GM23338 (cell line): ENCODE measurements at regions not wholly inside any gene's neighbourhood (a gene's known extent, or its start where the extent isn't known, plus 50 kb on each side); places are given as distances from the start of the nearest gene placed in this dataset.

Source experiments
- ATAC-seq: fragments of 200-7000 bp; cut with Tn5 transposase; 3 replicates; pipeline ENCODE4 v1.9.1; 2020
- DNase-seq: peaks from one replicate; pipeline ENCODE4 v3.0.0-alpha.2; 2015; ENCODE audit warnings: low spot score
- H2AFZ ChIP-seq: fragments of 200-600 bp; sonication (generic); 2 replicates; pipeline ENCODE4 v1.8.0; 2016; ENCODE audit warnings: antibody characterized with exemption, mild to moderate bottlenecking, moderate library complexity
- H3F3A ChIP-seq: fragments of 200-600 bp; sonication (generic); replicated peaks from 2 replicates; pipeline ENCODE4 v1.8.0; 2017; ENCODE audit warnings: antibody characterized with exemption, mixed run types, low read depth
- H3K27ac ChIP-seq: fragments of 200-600 bp; sonication (generic); 2 replicates; pipeline ENCODE4 v1.6.1; 2016; ENCODE audit warnings: low read depth
- H3K27me3 ChIP-seq: fragments of 200-600 bp; sonication (generic); 2 replicates; pipeline ENCODE4 v1.8.0; 2016; ENCODE audit warnings: mild to moderate bottlenecking, mixed run types, moderate library complexity; ENCODE audit not compliant: insufficient read depth
- H3K36me3 ChIP-seq: fragments of 200-600 bp; sonication (generic); 2 replicates; pipeline ENCODE4 v1.8.0; 2016; ENCODE audit warnings: mild to moderate bottlenecking; ENCODE audit not compliant: insufficient read depth
- H3K4me1 ChIP-seq: fragments of 200-600 bp; sonication (generic); 2 replicates; pipeline ENCODE4 v1.8.0; 2016; ENCODE audit warnings: mild to moderate bottlenecking, moderate library complexity; ENCODE audit not compliant: insufficient read depth
- H3K4me2 ChIP-seq: fragments of 200-600 bp; sonication (generic); 2 replicates; pipeline ENCODE4 v1.7.1; 2017; ENCODE audit warnings: mixed run types
- H3K4me3 ChIP-seq: fragments of 200-600 bp; sonication (generic); 2 replicates; pipeline ENCODE4 v1.6.1; 2016; ENCODE audit warnings: mixed run types
- H3K79me2 ChIP-seq: fragments of 200-600 bp; sonication (generic); replicated peaks from 2 replicates; pipeline ENCODE4 v1.8.0; 2017; ENCODE audit warnings: mild to moderate bottlenecking; ENCODE audit not compliant: insufficient read depth
- H3K9me2 ChIP-seq: fragments of 200-600 bp; sonication (generic); 2 replicates; pipeline ENCODE4 v1.8.0; 2017; ENCODE audit not compliant: insufficient read depth
- H4K20me1 ChIP-seq: fragments of 200-600 bp; sonication (generic); replicated peaks from 2 replicates; pipeline ENCODE4 v1.8.0; 2017; ENCODE audit warnings: mild to moderate bottlenecking; ENCODE audit not compliant: insufficient read depth
- H3K27ac Mint-ChIP-seq: 2 replicates; pipeline ENCODE4 v1.8.0; 2020; ENCODE audit warnings: inconsistent platforms, mild to moderate bottlenecking, moderate library complexity, mixed read lengths
- H3K27me3 Mint-ChIP-seq: 3 replicates; pipeline ENCODE4 v1.8.0; 2022; ENCODE audit warnings: low read depth, mild to moderate bottlenecking, moderate library complexity, mixed read lengths, inconsistent platforms; ENCODE audit not compliant: insufficient read depth, poor library complexity
- H3K36me3 Mint-ChIP-seq: 3 replicates; pipeline ENCODE4 v1.8.0; 2021; ENCODE audit warnings: low read depth, mild to moderate bottlenecking, inconsistent platforms, moderate library complexity, mixed read lengths
- H3K4me1 Mint-ChIP-seq: 3 replicates; pipeline ENCODE4 v1.8.0; 2020; ENCODE audit warnings: mild to moderate bottlenecking, inconsistent platforms, mixed read lengths
- H3K4me3 Mint-ChIP-seq: 3 replicates; pipeline ENCODE4 v1.8.0; 2021; ENCODE audit warnings: moderate library complexity, mild to moderate bottlenecking, inconsistent platforms, mixed read lengths
- H3K9me3 Mint-ChIP-seq: 3 replicates; pipeline ENCODE4 v1.8.0; 2020; ENCODE audit warnings: moderate library complexity, mild to moderate bottlenecking, inconsistent platforms, mixed read lengths
- CREB1 ChIP-seq: fragments of 250-450 bp; sonication (Bioruptor Pico); IDR thresholded peaks from 2 replicates; pipeline ENCODE4 v1.5.0; 2020; ENCODE audit warnings: low read depth, mild to moderate bottlenecking, moderate library complexity
- EZH2 ChIP-seq: fragments of 200-600 bp; sonication (generic); IDR thresholded peaks from one replicate; pipeline ENCODE4 v1.8.0; 2017; ENCODE audit warnings: antibody characterized with exemption, mild to moderate bottlenecking, low read depth; ENCODE audit not compliant: unreplicated experiment
- EZH2phosphoT487 ChIP-seq: fragments of 200-600 bp; sonication (generic); IDR thresholded peaks from one replicate; pipeline ENCODE4 v1.8.1; 2018; ENCODE audit warnings: antibody characterized with exemption; ENCODE audit not compliant: unreplicated experiment
- JUNB ChIP-seq: IDR thresholded peaks from one replicate; pipeline ENCODE4 v1.6.1; 2016; ENCODE audit warnings: antibody characterized with exemption; ENCODE audit not compliant: unreplicated experiment
- NANOG ChIP-seq: IDR thresholded peaks from 2 replicates; pipeline ENCODE4 v1.6.1; 2016; ENCODE audit warnings: antibody characterized with exemption, borderline replicate concordance
- POLR2AphosphoS5 ChIP-seq: IDR thresholded peaks from 2 replicates; pipeline ENCODE4 v1.6.1; 2016; ENCODE audit warnings: antibody characterized with exemption, low read depth
- STAT1 ChIP-seq: IDR thresholded peaks from one replicate; pipeline ENCODE4 v1.6.1; 2016; ENCODE audit warnings: antibody characterized with exemption; ENCODE audit not compliant: unreplicated experiment
- ZNF114 ChIP-seq: fragments of 250-450 bp; sonication (Bioruptor Pico); IDR thresholded peaks from 2 replicates; pipeline ENCODE4 v1.5.0; 2020; ENCODE audit warnings: mild to moderate bottlenecking, moderate library complexity
- ZNF331 ChIP-seq: fragments of 250-450 bp; sonication (Bioruptor Pico); IDR thresholded peaks from 2 replicates; pipeline ENCODE4 v1.5.0; 2020; ENCODE audit warnings: low read depth, mild to moderate bottlenecking, moderate library complexity
- ZNF462 ChIP-seq: fragments of 250-450 bp; sonication (Bioruptor Pico); IDR thresholded peaks from 2 replicates; pipeline ENCODE4 v1.5.0; 2020; ENCODE audit warnings: mild to moderate bottlenecking, moderate library complexity
- TF ChIP-seq, protein P1 (sequence below), 2 experiments: fragments of 200-600 bp in 1 of 2; sonication (generic) in 1 of 2; conservative IDR thresholded peaks; 2 replicates each; pipeline versions ENCODE4 v1.5.1 to v1.6.1; 2016 to 2017; ENCODE audit warnings: antibody characterized with exemption in 2 of 2, low read depth in 2 of 2, mild to moderate bottlenecking in 2 of 2, moderate library complexity in 1 of 2
- TF ChIP-seq, protein P2 (sequence below): IDR thresholded peaks from one replicate; pipeline ENCODE4 v1.6.1; 2018; ENCODE audit warnings: antibody characterized with exemption; ENCODE audit not compliant: unreplicated experiment
- TF ChIP-seq, protein P3 (sequence below): IDR thresholded peaks from 2 replicates; pipeline ENCODE4 v1.6.1; 2016; ENCODE audit warnings: antibody characterized with exemption

DNA sequence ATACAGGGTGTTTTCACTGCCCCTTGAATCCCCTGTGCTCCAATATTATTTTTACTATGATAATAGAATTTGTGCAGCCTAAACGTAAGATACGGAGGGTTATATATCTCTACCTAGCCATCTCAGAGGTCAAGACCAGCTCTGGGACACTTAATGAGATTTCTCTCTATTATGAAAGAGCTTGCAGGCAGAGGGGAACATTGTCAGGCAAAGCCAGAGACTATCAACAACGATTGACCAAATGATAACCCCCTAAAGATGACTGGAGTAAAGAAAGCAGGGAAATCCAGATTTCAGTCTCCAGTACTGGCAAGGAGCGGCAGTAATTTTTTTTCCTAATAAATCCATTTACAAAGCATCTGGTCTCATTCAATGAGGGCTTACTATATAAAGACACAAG lies 59.8 kb upstream of the LPAR1 start:
- Histone ChIP-seq H3K4me1 (peaks cover 63% of the 10 kb centered on the region), H3F3A (no peaks in the 10 kb centered on the region), H2AFZ (no peak overlapping the region), H3K4me3 (no peak overlapping the region), H3K9me2 (peaks cover 3% of the 10 kb centered on the region; the same call in 1 of the 2 replicates), H3K79me2 (no peaks in the 10 kb centered on the region), H3K4me2 (no peak overlapping the region), H4K20me1 (no peaks in the 10 kb centered on the region), H3K27me3 (no peaks in the 10 kb centered on the region), H3K27ac (no peak overlapping the region), H3K36me3 (no peaks in the 10 kb centered on the region)
- peaks cover 59% of the 10 kb centered on the region for H3K4me1 Mint-ChIP-seq
- ATAC-seq (no peak), DNase-seq (no peak)
- no peak for TF ChIP-seq EZH2phosphoT487
- TF ChIP-seq POLR2AphosphoS5 = no peak
- TF ChIP-seq, protein P1, sequence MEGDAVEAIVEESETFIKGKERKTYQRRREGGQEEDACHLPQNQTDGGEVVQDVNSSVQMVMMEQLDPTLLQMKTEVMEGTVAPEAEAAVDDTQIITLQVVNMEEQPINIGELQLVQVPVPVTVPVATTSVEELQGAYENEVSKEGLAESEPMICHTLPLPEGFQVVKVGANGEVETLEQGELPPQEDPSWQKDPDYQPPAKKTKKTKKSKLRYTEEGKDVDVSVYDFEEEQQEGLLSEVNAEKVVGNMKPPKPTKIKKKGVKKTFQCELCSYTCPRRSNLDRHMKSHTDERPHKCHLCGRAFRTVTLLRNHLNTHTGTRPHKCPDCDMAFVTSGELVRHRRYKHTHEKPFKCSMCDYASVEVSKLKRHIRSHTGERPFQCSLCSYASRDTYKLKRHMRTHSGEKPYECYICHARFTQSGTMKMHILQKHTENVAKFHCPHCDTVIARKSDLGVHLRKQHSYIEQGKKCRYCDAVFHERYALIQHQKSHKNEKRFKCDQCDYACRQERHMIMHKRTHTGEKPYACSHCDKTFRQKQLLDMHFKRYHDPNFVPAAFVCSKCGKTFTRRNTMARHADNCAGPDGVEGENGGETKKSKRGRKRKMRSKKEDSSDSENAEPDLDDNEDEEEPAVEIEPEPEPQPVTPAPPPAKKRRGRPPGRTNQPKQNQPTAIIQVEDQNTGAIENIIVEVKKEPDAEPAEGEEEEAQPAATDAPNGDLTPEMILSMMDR (conservative IDR thresholded peaks at IDR 0.05; ENCODE audit: low read depth in 2 of 2) = no peak
- TF ChIP-seq JUNB = no peak
- no peak for TF ChIP-seq ZNF114 (CRISPR knock-in tag)
- no peak for TF ChIP-seq ZNF462 (CRISPR knock-in tag)
- no peak for TF ChIP-seq STAT1
- no peak for TF ChIP-seq CREB1 (CRISPR knock-in tag)
- TF ChIP-seq, protein P2, sequence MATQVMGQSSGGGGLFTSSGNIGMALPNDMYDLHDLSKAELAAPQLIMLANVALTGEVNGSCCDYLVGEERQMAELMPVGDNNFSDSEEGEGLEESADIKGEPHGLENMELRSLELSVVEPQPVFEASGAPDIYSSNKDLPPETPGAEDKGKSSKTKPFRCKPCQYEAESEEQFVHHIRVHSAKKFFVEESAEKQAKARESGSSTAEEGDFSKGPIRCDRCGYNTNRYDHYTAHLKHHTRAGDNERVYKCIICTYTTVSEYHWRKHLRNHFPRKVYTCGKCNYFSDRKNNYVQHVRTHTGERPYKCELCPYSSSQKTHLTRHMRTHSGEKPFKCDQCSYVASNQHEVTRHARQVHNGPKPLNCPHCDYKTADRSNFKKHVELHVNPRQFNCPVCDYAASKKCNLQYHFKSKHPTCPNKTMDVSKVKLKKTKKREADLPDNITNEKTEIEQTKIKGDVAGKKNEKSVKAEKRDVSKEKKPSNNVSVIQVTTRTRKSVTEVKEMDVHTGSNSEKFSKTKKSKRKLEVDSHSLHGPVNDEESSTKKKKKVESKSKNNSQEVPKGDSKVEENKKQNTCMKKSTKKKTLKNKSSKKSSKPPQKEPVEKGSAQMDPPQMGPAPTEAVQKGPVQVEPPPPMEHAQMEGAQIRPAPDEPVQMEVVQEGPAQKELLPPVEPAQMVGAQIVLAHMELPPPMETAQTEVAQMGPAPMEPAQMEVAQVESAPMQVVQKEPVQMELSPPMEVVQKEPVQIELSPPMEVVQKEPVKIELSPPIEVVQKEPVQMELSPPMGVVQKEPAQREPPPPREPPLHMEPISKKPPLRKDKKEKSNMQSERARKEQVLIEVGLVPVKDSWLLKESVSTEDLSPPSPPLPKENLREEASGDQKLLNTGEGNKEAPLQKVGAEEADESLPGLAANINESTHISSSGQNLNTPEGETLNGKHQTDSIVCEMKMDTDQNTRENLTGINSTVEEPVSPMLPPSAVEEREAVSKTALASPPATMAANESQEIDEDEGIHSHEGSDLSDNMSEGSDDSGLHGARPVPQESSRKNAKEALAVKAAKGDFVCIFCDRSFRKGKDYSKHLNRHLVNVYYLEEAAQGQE = no peak
- no peak for TF ChIP-seq NANOG
- TF ChIP-seq, protein P3, sequence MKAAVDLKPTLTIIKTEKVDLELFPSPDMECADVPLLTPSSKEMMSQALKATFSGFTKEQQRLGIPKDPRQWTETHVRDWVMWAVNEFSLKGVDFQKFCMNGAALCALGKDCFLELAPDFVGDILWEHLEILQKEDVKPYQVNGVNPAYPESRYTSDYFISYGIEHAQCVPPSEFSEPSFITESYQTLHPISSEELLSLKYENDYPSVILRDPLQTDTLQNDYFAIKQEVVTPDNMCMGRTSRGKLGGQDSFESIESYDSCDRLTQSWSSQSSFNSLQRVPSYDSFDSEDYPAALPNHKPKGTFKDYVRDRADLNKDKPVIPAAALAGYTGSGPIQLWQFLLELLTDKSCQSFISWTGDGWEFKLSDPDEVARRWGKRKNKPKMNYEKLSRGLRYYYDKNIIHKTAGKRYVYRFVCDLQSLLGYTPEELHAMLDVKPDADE = no peak
- no peak for TF ChIP-seq ZNF331 (CRISPR knock-in tag)
- TF ChIP-seq EZH2 = no peak
- H3K36me3 Mint-ChIP-seq = no peaks in the 10 kb centered on the region
- peaks cover 2% of the 10 kb centered on the region for H3K27me3 Mint-ChIP-seq
- H3K4me3 Mint-ChIP-seq = no peak overlapping the region
- no peaks in the 10 kb centered on the region for H3K9me3 Mint-ChIP-seq
- no peak overlapping the region for H3K27ac Mint-ChIP-seq
